CD4-positive, alpha-beta T cell treated with Interleukin-17A for 1 hour (primary cell): ENCODE measurements at regions not wholly inside any gene's neighbourhood (a gene's known extent, or its start where the extent isn't known, plus 50 kb on each side); places are given as distances from the start of the nearest gene placed in this dataset.
"Not testable (repeated sequence)": the region's sequence is repeated elsewhere in the genome, so short reads cannot be mapped to it uniquely, and the experiment has no call there.

Source experiments
- DNase-seq: peaks from one replicate; pipeline ENCODE4 v3.0.0-alpha.2; 2020

DNA sequence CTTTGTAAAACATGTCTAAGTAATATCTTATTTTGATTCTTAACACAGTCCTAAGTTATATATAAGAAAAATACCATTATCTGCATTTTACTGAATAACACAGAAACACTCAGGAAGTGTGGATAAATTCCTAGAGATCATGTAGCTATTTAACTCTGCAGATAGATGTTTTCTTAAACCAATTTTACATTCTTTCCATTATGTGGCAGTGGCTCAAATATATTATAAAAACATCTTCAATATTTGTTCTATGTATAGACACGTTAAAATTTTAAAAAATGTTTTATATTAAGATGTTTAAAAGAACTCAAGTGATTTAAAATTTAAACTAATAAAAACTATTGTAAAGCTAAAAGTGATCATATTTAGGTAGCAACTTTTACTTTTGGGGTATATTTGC lies 683.8 kb downstream of the DIPK2A start:
- DNase-seq = no peak

DNA sequence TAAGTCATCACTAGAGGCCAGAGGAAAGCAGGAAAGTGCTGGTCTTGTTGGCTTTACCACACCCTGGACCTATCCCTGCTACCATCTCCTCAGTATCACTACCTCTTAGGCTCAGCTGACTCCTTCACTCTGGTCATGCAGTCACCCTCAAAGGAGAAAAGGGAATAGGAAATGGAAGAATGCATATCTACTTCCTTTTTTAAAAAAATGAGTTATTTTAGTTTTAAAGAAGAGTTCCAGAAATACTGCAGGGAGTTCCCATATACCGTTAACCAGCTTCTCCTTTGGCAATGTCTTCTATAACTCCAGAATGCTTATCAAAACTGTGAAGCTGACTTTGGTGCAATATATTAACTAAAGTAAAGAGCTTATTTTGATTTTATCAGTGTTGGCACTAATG lies 688.6 kb downstream of the DIPK2A start:
- no peak for DNase-seq

DNA sequence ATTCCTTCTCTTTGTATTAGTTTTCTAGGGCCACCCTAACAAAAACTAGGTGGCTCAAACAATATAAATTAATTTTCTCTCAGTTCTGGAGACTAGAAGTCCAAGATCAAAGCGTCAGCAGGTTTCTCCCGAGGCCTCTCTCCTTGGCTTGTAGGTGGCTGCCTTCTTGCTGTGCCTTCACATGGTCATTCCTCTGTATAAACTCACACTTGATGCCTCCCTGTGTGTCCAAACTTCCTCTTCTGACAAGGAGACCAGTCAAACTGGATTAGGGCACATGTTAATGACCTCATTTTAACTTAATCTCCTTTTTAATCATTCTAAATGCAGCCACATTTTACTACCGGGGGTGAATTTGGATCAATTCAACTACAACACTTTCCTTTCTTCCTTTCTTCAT lies 691.1 kb downstream of the DIPK2A start:
- no peak for DNase-seq

DNA sequence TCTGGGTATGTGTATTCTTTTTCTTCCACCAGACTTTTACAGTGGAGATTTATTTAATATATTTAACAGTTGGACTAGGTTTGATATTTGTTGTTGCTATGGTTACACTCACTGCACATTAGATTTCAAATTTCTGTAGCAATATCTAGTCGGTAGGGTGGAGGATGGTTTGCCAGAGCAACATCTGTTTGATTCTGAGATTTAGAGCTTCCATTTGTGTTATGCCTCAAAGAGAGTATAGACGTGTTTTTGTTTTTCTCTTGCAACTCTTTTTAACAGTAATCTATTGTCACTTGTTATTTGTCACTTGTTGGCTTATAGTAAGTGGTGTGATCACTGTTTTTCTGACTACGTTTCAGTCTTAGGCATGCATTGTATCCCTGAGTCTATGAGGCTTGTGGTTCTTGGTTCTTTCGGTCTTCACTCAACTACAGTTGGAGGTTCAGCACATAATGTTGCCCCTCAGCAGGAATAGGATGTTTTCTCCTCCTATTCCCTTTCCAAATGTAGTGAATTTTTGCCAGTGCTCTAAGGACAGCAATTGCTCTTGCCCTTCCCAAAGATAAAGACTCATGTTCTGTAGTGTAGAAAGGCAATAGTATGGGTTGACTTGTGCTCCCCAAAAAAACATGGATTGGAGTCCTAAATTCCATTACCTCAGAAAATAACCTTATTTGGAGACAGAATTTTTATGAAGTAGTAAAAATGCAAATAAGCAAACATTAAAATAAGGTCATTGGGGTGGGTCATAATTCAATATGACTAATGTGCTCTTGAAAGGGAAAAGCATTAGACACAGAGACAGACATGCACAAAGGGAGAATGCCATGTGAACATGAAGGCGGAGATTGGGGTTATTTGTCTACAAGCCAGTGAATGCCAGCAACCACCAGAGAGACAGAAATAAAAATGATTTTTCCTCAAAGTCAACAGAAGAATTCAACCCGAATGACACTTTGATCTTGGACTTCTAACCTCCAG lies 692.1 kb downstream of the DIPK2A start:
- DNase-seq = no peak

DNA sequence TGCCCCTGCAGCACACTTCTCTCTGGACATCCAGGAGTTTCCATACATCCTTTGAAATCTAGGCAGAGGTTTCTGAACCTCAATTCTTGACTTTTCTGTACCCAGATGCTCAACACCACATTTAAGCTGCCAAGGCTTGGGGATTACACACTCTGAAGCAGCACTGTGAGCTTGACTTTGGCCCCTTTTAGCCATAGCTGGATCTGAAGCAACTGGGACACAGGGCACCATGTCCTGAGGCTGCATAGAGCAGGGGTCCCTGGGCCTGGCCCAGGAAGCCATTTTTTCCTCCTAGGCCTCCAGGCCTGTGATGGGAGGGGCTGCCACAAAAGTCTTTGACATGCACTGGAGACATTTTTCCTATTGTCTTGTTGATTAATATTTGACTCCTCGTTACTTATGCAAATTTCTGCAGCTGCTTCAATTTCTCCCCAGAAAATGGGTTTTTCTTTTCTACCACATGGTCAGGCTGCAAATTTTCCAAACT lies 694.0 kb downstream of the DIPK2A start:
- DNase-seq = no peak

DNA sequence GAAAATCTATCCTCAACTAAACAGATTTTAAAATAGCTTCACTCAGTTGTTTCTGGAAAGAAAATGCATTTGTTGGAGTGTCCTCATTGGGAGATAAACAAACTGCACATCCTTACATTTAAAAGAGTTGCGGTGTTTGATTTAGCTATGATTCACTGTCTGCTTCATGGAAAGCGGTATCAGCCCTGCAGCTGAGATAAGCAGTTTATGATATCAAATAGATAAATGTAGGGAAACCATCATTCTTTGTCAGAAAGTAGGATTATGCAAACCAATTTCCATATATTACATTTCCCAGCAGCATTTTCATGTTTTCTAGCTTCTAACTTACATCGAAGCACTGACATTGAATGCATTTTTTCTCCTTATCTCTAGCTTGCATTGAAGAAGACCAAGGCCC lies 698.9 kb downstream of the DIPK2A start:
- DNase-seq = no peak

DNA sequence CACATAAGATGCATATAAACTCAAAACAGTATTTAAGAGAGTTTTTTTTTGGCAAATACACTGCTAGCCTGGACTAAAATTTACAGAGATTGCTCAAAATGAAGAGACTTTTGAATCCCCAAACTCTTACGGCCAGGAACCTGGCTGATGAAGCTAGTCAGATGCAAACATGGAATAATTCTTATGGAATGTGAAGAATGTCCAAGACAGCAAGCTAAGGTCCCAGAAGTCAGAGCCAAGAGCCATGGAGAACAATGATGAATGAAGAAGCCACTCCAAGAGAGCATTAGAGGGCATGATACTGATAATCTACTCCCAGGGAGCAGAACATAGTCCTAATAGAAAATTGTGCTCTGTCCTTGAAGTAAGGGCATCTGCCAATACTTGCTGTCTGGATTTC lies 705.5 kb downstream of the DIPK2A start:
- no peak for DNase-seq

DNA sequence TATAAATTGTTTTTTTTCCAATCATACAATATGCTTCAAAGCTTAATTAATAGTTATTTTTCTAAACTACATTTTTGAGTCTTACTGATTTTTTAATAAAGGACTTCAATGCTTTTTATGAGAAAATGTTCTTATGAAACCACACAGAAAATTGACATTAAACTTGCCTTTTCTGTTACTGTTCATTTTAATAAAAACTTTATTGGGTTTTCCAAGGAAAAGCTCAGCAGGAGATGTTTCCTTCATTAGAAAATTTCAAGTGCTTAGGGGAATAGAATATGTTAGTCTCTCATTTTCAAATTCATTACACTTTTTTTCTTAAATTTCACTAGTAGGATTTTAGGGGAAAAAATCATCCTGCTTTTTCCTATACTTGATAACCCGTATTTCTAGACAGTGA lies 711.4 kb downstream of the DIPK2A start:
- DNase-seq = no peak

DNA sequence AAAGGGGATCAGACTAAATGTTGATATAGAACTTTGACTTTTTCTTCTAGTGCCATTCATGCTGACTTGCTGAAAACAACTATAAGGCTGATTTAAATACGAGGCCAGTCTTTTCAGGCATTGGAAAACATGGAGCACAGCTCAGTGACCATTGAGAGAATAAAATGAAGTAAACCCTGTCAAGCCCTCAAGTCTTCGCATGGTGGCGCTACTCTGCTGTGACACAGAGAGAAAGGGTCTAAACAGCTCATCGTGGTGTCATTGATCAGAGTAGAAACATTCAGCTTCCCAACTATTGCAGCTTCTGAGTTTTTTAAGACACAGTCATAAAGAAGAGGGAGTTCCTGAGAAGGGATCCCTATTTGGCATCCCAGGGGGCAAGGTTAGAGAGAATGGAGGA lies 716.2 kb downstream of the DIPK2A start:
- no peak for DNase-seq

DNA sequence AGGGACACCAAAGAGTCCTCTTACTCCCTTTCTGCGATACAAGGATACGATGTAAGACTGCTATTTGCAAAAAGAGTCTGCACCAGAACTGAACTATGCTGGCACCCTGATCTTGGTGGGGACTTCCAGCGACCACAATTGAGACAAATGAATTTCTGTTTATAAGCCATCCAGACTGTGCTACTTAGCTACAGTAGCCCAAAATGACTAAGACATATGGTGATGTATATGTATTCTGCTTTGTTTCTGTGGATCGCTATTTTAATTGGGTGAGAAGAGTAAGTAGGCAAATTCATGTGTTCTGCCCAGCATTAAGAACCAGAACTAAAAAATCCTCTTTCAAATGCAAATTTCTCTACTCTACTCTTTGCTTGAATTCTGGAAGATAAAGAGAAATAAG lies 720.9 kb downstream of the DIPK2A start:
- DNase-seq = no peak

DNA sequence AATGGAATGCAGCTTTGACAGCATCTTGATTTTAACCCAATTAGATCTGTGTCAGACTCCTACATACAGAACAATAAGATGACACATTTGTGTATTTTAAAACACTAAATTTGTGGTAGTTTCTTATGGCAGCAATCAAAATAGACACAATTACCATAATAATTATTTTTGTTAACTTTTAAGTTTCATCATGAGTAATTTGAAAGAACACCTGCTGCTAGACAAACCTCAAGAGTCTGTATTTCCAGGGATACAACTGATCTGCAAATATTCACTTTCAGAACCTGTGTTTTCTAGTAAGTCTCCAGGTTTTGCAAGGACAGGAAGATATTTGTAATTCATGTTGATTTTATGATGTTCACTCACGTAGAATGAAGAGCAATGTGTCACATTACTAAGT lies 736.8 kb downstream of the DIPK2A start:
- no peak for DNase-seq

DNA sequence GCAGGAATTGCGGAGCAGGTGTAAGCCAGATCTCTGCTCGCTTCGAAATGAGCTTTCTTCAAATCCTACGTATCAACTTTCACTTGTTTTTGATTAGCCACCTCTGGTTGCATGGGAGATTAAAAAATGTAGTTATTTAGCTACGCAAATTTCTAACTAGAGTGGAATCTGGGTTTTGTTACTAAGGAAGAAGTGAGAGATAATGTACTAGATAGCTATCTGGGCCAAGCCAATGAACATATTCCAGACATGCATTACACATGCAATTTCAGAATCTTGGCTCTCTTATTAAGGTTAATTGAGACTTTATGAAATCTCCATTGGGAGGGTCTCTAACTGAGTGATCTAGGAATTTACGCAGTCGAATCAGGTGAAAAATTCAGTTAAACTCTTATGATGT lies 765.7 kb downstream of the DIPK2A start:
- DNase-seq = no peak

DNA sequence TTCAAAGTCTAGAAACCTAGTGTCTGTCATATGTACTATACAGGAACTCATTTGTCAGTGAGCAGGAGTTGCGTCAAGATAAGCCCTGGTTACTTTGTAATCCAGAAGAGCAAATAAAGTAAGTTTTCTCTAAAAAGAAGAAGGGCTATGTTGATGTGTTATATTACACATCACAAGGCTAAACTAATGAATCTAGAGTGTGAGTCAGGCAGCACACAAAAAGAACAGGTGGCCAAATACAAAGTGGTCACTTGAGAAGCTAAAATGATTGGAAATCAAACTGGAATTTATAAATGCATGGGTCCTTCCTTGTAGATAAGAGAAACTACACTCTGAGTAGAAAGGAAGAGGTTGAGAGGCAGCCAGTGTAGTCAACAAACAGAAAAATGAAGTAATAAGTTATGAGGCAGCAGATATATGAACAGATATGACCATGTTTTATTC lies 771.6 kb downstream of the DIPK2A start:
- no peak for DNase-seq

DNA sequence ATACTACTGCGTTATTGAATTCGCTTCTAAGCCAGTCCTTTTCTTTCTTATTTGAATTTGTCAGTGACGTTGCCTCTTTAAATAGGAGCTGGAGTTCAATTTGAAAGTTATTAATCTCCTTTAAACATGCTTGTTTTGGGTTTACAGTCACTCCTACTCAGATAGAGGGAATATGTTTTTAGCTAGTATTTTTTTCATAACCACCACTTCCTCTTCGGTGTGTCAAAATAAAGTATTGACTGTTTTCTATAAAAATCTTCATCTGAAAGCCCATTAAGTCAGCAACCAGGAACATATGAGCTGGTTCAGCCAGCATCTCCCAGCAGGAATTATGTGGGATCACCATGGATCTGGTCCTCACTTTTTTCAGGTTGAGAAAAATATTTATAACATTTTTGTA lies 772.9 kb downstream of the DIPK2A start:
- no peak for DNase-seq

DNA sequence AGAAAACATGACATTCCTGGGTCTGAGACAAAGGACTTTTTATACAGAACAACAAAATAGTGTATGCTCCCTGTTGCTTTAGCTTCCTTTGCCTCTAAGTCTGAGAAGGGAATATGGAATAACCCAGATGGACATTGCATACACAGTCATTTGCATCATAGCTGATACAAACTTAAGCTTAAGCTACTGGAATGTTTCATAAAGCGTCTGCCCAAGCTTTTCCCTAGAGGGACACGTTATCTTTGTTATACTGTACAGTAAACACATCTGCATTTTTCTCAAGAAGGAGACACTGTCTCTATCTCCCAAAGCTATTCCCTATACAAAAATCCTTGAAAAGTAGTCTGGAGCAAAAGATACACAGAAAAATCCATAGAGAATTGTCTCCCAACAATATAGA lies 775.0 kb downstream of the DIPK2A start:
- DNase-seq = no peak

DNA sequence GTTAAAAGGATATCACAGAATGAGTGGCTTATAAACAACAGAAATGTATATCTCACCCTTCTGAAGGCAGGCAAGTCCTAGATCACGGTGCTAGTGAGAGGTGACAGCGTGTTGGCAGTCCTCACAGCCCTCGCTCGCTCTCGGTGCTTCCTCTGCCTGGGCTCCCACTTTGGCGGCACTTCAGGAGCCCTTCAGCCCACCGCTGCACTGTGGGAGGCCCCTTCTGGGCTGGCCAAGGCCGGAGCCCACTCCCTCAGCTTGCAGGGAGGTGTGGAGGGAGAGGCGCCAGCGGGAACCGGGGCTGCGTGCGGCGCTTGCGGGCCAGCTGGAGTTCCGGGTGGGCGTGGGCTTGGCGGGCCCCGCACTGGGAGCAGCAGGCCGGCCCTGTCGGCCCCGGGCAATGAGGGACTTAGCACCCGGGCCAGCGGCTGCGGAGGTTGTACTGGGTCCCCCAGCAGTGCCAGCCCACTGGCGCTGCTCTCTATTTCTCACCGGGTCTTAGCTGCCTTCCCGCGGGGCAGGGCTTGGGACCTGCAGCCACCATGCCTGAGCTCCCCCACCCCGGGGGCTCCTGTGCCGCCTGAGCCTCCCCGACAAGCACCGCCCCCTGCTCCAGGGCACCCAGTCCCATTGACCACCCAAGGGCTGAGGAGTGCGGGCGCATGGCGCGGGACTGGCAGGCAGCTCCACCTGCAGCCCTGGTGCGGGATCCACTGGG lies 778.1 kb downstream of the DIPK2A start:
- not testable (repeated sequence) for DNase-seq

DNA sequence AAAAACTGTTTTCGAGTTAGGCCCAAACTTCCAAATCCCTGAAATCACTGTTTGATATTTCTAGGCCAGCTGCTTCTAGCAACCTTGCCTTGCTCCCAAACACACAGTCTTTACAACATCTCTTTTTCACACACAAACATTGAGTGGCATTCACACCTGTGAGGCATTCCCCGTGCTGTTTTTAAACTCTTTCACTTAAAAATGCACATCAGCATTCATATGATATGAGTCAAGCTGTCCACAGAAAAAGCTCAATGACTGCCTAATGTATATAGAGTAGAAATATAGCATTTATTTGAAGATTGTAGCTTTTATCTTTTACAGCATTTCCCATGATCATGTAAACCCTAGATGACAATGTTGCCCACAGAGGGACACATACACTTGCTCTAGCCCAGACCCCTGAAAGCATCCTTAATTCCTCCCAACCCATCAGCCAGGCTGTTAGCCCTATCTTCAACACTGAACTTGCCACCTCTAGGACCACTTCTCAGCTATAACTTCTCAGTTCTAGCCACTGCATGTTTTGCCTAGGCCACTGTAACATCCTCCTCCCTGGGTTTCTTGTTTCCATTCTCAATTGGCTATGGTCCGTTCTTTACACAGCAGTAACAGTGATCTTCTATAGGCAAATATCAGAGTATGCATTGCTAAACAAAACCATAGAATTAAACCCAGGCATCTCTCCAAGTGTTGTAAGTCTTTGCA lies 782.6 kb downstream of the DIPK2A start:
- no peak for DNase-seq

DNA sequence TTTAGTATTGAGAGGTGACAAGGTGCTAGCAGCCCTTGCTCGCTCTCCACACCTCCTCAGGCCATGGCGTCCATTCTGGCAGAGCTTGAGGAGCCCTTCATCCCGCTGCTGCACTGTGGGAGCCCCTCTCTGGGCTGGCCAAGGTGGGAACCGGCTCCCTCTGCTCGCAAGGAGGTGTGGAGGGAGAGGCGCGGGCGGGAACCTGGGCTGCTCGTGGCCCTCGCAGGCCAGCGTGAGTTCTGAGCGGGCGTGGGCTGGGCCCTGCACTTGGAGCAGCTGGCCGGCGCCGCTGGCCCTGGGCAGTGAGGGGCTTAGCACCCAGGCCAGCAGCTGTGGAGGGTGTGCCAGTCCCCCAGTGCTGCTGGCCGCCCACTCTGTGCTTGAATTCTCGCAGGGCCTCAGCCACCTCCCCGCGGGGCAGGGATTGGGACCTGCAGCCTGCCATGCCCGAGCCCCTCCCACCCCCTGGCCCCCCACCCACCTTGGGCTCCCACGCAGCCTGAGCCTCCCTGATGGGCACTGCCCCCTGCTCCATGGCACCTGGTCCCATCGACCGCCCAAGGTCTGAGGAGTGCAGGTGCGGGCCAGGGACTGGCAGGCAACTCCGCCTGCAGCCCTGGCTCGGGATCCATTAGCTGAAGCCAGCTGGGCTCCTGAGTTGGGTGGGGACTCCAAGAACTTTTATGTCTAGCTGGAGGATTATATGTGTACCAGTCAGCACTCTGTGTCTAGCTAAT lies 785.2 kb downstream of the DIPK2A start:
- DNase-seq = no peak

DNA sequence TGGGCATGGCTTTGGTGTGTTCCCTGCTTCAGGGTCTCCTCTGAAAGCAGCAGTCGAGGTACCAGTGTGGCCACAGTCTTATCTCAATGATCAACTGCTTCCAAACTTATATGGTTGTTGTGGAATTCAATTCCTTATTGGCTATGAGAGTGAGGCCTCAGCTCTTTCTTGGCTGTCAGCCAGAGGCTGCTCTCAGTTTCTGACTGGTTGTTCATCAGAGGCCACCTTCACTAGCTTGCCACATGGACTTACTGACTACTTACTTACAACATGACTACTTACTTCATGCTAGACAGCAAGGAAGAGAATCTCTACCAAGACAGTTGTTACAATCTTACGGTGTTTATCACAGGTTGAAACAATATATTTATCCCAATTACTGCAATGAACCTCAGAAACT lies 789.2 kb downstream of the DIPK2A start:
- DNase-seq = no peak

DNA sequence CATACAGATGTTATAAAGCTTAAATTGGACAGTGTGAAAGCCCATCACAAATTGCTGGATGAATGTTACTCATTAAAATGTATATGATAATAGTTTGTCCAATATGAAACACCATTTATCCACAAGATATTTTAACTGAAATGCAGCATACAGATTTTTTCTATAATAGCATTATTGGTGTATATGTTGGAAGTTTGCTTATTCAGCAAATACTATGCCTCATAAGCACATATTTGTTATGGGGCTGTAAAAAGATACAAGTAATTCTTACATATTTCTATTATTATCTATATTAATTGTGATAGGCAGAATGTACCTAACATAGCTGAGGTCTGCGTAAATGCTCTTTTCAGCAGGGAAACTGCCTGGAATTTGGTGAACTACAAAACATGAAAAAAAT lies 790.5 kb downstream of the DIPK2A start:
- DNase-seq = no peak

DNA sequence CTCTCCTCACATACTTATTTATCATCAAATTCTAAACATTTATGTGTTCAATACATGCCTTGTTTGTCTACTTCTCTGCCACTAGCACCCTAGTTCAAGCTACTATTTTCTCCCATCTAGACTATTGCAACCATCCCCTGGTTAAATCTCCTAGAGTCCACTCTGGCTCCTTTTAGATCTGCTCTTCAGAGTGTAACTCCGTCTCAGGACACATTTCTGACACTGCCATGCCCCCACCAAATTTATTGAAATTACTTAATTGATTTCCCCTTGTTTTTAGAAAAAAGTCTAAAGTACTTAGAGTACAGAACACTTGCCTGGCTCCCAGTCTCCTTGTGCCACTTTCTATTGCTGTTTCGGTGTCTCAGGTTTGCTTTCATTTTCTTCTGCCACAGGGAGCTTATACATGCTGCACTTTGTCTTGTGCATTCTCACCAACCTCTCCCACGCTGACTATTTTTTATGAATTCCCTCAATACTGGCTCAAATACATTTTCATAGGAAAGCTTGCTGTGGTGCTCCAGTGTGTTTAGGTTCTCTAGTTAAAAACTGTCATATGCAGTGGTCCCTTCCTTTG lies 792.3 kb downstream of the DIPK2A start:
- DNase-seq = no peak

DNA sequence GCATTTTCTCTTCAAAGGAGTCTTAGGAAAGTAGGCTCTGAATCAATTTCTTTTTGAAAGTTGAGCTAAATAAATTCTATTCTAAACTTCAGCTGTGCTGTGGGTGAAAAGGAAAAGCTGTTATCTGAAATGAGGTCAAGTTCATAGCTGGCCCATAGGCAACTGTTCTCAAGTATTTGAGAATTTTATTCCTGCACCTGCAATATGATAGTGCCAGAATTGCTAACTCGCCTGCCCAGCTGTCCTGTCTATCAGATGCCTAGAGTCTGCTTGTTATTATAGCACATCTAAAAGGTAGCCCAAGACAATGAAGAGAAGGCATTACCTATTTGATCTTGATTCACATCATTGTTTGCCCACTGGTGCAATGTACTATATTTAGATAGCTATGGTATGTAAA lies 798.7 kb downstream of the DIPK2A start:
- DNase-seq = no peak
